Upper lobe of left lung (tissue), 6 donors: ENCODE measurements at regions not wholly inside any gene's neighbourhood (a gene's known extent, or its start where the extent isn't known, plus 50 kb on each side); places are given as distances from the start of the nearest gene placed in this dataset.

Experiments
- ATAC-seq, 2 donors: fragments of 200-7000 bp; cut with Tn5 transposase; one replicate each; pipeline ENCODE4 v1.9.1; 2022; ENCODE audit warnings: mild to moderate bottlenecking in 2 of 2, moderate library complexity in 2 of 2; ENCODE audit not compliant: low FRiP score in 2 of 2
- DNase-seq, 2 donors: peaks; one replicate each; pipeline ENCODE4 v3.0.0-alpha.2; 2019 to 2020
- H3K27ac ChIP-seq, 4 donors: fragments of 200-600 bp; sonication (generic); one replicate each; pipeline ENCODE4 v1.5.1; 2016 to 2019
- H3K27me3 ChIP-seq, 4 donors: fragments of 200-600 bp; sonication (generic); one replicate each; pipeline ENCODE4 v1.5.1; 2017 to 2019
- H3K36me3 ChIP-seq, 4 donors: fragments of 200-600 bp; sonication (generic); one replicate each; pipeline ENCODE4 v1.5.1; 2016 to 2019
- H3K4me1 ChIP-seq, 4 donors: fragments of 200-600 bp; sonication (generic); one replicate each; pipeline ENCODE4 v1.5.1; 2018 to 2019
- H3K4me3 ChIP-seq, 4 donors: fragments of 200-600 bp; sonication (generic); one replicate each; pipeline ENCODE4 v1.5.1; 2017 to 2019; ENCODE audit warnings: mild to moderate bottlenecking in 2 of 4, moderate library complexity in 1 of 4
- H3K9me3 ChIP-seq, 4 donors: fragments of 200-600 bp; sonication (generic); one replicate each; pipeline ENCODE4 v1.5.1; 2018 to 2019
- CTCF ChIP-seq, 6 experiments: fragments of 450-650 bp in 4 of 6; fragments of 200-600 bp in 2 of 6; sonication (generic) in 2 of 6; IDR thresholded peaks; one replicate each; pipeline ENCODE4 v1.5.1; 2016 to 2019; ENCODE audit warnings: antibody characterized with exemption in 6 of 6
- EP300 ChIP-seq, 4 donors: sonication (generic); formaldehyde crosslinking; IDR thresholded peaks; one replicate each; pipeline ENCODE4 v1.5.1; 2017; ENCODE audit warnings: antibody characterized with exemption in 4 of 4, control low read depth in 2 of 4
- POLR2A ChIP-seq, 4 donors: fragments of 450-650 bp; IDR thresholded peaks; one replicate each; pipeline ENCODE4 v1.5.1; 2016 to 2017; ENCODE audit warnings: antibody characterized with exemption in 4 of 4, mild to moderate bottlenecking in 2 of 4
- POLR2AphosphoS5 ChIP-seq, 2 donors: sonication (generic); formaldehyde crosslinking; IDR thresholded peaks; one replicate each; pipeline ENCODE4 v1.5.1; 2017; ENCODE audit warnings: antibody characterized with exemption in 2 of 2
- WGBS, 2 donors: methylation state at CpG; one replicate each; pipeline ENCODE4 v1.1.5; 2017 to 2018; 5-methylcytosine and 5-hydroxymethylcytosine counted together
- donor health status: DM: no; HTN: no; CAD: no; lungs with moderate emphysema.
- donor health status: DM: no; HTN: yes; CAD: no; lungs with severe emphysema.

GRCh38 chr5:124952079-124952478 lies 205.6 kb upstream of the ZNF608 start:
- ATAC-seq = no peak
- no peak for TF ChIP-seq POLR2A (IDR thresholded peaks at IDR 0.05)
- TF ChIP-seq POLR2AphosphoS5 (IDR thresholded peaks at IDR 0.05) = no peak
- TF ChIP-seq CTCF (IDR thresholded peaks at IDR 0.05) = no peak
- TF ChIP-seq EP300 (IDR thresholded peaks at IDR 0.05) = no peak
- WGBS, 2 donors = 84 to 95% methylated on average over 7 of the region's 7 CpGs

GRCh38 chr5:124952566-124952965 lies 206.1 kb upstream of the ZNF608 start:
- DNase-seq (no peak), ATAC-seq (no peak)
- Histone ChIP-seq H3K4me3 (no peak overlapping the region), H3K27ac (no peak overlapping the region), H3K27me3 (no peaks in the 10 kb centered on the region), H3K4me1 (peaks cover 0 to 13% (median 8%) of the 10 kb centered on the region in 4 donors), H3K9me3 (no peaks in the 10 kb centered on the region), H3K36me3 (no peaks in the 10 kb centered on the region)
- TF ChIP-seq POLR2AphosphoS5 (IDR thresholded peaks at IDR 0.05) = no peak
- TF ChIP-seq POLR2A (IDR thresholded peaks at IDR 0.05) = no peak
- no peak for TF ChIP-seq CTCF (IDR thresholded peaks at IDR 0.05)
- no peak for TF ChIP-seq EP300 (IDR thresholded peaks at IDR 0.05)
- WGBS, 2 donors = 93 to 95% methylated on average over 2 of the region's 2 CpGs

More at GRCh38 chr5:124952079-124952478, 205.6 kb upstream of the ZNF608 start:
- DNase-seq = no peak
- H3K27ac ChIP-seq = no peak overlapping the region
- H3K4me3 ChIP-seq = no peak overlapping the region
- no peaks in the 10 kb centered on the region for H3K9me3 ChIP-seq
- no peaks in the 10 kb centered on the region for H3K27me3 ChIP-seq
- no peaks in the 10 kb centered on the region for H3K36me3 ChIP-seq
- H3K4me1 ChIP-seq = peaks cover 0 to 13% (median 8%) of the 10 kb centered on the region in 4 donors

- Histone ChIP-seq H3K4me1 (no peaks in the 10 kb centered on the region), H3K27me3 (no peaks in the 10 kb centered on the region), H3K4me3 (no peak overlapping the region), H3K36me3 (no peaks in the 10 kb centered on the region), H3K27ac (no peak overlapping the region), H3K9me3 (no peaks in the 10 kb centered on the region)
- ATAC-seq (no peak), DNase-seq (no peak)
- TF ChIP-seq CTCF (IDR thresholded peaks at IDR 0.05) (no peak), POLR2AphosphoS5 (IDR thresholded peaks at IDR 0.05) (no peak), EP300 (IDR thresholded peaks at IDR 0.05) (no peak), POLR2A (IDR thresholded peaks at IDR 0.05) (no peak)
- 86 to 90% methylated on average over 2 of the region's 2 CpGs for WGBS, 2 donors
Observed at GRCh38 chr5:124954784-124955183, 208.3 kb upstream of the ZNF608 start.

GRCh38 chr5:124956471-124957029 lies 210.1 kb upstream of the ZNF608 start:
- ATAC-seq = no peak
- no peaks in the 10 kb centered on the region for H3K27me3 ChIP-seq
- no peak for TF ChIP-seq POLR2A (IDR thresholded peaks at IDR 0.05)
- no peak for TF ChIP-seq CTCF (IDR thresholded peaks at IDR 0.05)
- TF ChIP-seq EP300 (IDR thresholded peaks at IDR 0.05) = no peak
- TF ChIP-seq POLR2AphosphoS5 (IDR thresholded peaks at IDR 0.05) = no peak

GRCh38 chr5:124957063-124957462 lies 210.6 kb upstream of the ZNF608 start:
- DNase-seq (no peak), ATAC-seq (no peak)
- Histone ChIP-seq H3K4me1 (no peaks in the 10 kb centered on the region), H3K9me3 (no peaks in the 10 kb centered on the region), H3K27me3 (no peaks in the 10 kb centered on the region), H3K27ac (no peak overlapping the region), H3K4me3 (no peak overlapping the region), H3K36me3 (no peaks in the 10 kb centered on the region)
- 84 to 95% methylated on average over 5 of the region's 5 CpGs for WGBS, 2 donors
- TF ChIP-seq EP300 (IDR thresholded peaks at IDR 0.05) (no peak), POLR2AphosphoS5 (IDR thresholded peaks at IDR 0.05) (no peak), CTCF (IDR thresholded peaks at IDR 0.05) (no peak)

More at GRCh38 chr5:124956471-124957029, 210.1 kb upstream of the ZNF608 start:
- Histone ChIP-seq H3K27ac (no peak overlapping the region), H3K36me3 (no peaks in the 10 kb centered on the region), H3K4me3 (no peak overlapping the region), H3K9me3 (no peaks in the 10 kb centered on the region), H3K4me1 (no peaks in the 10 kb centered on the region)
- WGBS, 2 donors = 50 to 71% methylated on average over 1 of the region's 1 CpG
- no peak for DNase-seq
